Kidney capillary endothelial cell (primary cell): ENCODE measurements at regions not wholly inside any gene's neighbourhood (a gene's known extent, or its start where the extent isn't known, plus 50 kb on each side); places are given as distances from the start of the nearest gene placed in this dataset.

Source experiments
- DNase-seq: peaks from one replicate; pipeline ENCODE4 v3.0.0-alpha.2; 2018; ENCODE audit warnings: low spot score

- no peak for DNase-seq
Measured at GRCh38 chr2:107313316-107313715, 427.3 kb upstream of the ST6GAL2 start.

DNA sequence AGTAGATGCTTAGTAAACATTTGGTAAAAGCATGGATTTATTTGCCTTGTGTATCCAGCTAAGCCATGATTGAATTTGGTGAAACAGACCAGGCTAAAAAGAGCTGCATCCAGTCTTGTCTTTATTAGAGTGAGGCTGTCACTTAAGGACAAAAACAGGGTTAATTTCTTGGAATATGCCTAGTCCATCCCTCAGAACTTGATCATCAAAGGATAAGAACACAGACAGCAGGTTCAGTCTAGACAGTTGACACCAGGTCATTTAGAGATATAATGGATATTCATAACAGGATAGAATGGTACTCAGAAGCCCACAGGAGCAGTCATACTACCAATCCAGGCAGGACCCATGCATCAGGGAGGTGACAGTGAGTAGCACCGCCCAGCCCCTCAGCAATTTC lies 434.9 kb upstream of the ST6GAL2 start:
- no peak for DNase-seq

DNA sequence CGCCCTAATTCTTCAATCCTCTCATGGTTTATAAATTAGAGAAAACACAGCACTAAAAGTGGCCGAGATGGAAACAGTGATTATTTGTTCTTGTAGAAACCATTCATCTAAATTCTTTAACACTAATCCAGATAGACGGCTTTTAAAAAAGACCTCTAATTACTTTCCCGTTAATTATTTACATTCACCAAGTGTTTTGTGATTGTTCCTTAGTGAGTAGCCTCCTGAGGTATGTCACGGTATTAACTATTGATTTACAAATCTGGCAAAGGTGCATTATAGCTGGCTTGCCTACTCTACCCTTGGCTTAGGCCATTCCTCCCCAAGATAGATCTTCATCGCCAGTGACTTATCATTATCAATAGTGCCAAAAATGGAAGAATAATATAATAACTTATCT lies 436.4 kb upstream of the ST6GAL2 start:
- no peak for DNase-seq

DNA sequence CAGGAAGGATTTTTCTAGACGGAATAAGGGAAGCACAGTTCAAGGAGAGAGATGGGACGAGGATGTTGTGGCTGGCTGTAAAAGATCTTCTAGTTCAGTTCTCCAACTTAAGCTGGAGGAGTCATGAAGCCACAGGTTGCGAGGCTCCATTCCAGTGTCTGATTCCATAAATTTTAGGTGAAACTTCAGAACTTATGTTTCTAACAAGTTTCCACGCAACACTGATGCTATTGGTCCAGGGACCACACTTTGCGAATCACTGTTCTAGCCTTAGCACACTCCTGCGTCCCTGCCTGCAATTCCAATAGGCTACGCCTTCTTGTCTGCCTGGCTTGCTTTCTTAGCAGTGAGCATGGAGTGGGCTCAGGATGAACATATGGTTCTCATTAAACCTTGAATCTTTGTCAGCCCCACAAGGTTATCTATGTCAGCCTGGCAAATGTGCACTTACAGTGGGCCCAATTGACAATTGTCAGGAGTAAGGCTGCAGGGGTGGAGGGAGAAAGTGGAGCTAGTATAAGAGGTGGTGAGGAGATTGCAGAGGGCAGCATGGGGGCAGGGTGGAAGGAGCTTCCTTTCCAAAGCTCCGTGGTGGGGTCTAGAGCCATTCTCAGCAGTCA lies 438.1 kb upstream of the ST6GAL2 start:
- no peak for DNase-seq

DNA sequence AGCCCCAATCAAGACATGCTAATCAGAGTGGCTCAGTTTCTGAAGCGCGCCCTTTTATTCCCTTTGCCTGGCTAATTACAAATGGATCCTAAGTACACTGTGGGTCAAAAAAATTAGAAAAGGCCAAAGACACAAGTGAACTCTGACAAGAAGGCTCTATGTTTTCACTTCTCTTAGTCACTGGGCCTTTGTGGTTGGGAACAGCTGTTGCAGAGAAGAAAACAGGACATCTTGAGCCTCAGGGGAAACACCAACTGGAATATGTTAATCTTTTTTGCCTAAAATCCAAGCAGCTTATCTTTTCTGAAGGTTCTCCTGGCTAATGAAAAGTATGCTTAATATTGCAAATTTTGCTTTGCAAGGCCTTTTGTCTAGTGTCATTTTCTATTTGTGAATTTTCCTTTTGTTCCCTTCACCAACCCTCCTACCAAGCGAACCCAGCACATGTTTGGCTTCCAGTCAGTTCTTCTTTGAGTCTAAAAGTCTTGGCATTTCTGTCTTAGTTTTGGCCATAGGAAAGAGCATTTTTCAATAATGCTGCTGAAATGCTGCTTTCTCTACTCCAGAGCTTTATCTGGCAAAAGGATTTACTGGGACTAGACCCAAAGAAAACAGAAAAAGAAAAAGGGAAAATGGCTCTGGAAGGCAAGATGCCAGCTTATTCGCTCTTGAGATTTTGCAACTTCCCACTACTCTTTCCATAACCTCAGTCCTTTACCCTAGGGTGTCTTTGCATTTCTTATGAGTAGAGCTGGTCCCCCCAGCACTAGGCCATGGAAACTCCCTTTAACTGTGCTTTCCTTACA lies 440.2 kb upstream of the ST6GAL2 start:
- no peak for DNase-seq

- no peak for DNase-seq
Measured at GRCh38 chr2:107334306-107334705, 448.3 kb upstream of the ST6GAL2 start.

GRCh38 chr2:107336526-107336925 lies 450.6 kb upstream of the ST6GAL2 start:
- no peak for DNase-seq

- no peak for DNase-seq
Measured at GRCh38 chr2:107337209-107337898, 451.4 kb upstream of the ST6GAL2 start.

DNA sequence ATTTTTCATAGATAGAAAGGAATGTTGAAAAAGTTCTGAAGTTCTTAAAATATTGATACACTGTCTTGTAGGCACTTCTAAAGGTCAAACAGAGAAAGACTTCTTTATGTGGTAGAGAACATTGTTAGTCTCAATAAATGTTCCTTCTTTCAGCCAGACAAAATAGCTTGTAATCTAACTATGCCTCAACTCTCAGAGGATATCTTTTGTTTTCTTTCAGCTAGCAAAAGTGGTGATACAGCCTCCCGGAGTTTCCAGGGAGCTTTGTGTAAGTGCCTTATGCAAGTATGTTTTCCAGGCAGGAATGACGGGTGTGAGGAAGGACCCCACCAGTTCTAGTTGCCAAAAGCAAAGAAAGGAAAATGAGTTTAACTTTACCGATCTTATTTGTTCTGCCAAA lies 452.1 kb upstream of the ST6GAL2 start:
- DNase-seq = no peak

GRCh38 chr2:107338571-107338970 lies 452.6 kb upstream of the ST6GAL2 start:
- no peak for DNase-seq

DNA sequence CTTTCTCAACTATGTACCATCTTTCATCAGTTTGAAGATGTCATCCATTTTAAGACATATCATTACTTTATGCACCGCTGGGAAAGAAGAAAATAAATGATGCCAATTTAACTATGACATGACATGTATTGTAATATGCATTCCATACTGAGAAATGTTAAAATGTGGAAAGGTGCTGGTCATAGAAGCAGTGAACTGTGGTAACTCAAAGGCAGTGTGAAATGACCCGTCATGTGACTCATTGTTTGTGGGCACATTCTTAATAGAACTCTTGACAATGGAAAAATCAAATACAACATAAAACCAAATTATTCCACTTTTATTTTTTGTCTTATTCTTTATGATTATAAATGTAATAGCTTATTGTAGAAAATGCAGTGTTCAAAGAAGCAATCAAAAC lies 455.0 kb upstream of the ST6GAL2 start:
- no peak for DNase-seq

- no peak for DNase-seq
Measured at GRCh38 chr2:107349329-107349728, 463.4 kb upstream of the ST6GAL2 start.

DNA sequence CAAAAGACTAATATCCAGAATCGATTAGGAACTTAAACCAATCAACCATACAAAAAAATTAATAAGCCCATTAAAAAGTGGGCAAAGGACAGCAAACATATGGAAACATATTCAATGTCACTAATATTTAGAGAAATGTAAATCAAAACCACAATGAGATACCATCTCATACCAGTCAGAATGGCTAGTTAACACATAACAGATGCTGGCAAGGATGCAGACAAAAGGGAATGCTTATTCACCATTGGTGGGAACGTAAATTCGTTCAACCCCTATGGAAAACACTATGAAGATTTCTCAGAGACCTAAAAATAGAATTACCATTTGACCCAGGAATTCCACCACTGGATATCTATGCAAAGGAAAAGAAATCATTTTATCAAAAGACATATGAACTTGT lies 468.2 kb upstream of the ST6GAL2 start:
- no peak for DNase-seq

DNA sequence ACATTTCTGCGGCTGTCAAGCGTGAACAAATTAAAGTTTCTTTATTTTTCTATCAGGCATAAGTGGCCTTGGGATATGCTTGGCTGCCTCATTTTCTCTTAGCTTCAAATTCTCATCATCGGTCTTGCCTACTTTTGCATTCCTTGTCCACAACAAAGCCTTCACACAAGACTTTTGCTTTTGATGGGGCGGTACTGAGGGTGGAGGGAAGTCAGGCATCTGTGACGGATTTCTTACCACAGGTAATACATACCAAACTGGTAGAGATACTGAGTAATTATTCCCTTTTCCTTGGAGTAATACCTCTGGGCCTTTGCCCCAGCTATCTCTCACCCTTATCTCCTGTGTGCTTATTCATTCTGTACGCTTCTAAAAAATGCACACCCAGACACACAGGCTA lies 468.3 kb upstream of the RGPD4 start:
- no peak for DNase-seq

- no peak for DNase-seq
Measured at GRCh38 chr2:107359021-107359420, 467.7 kb upstream of the RGPD4 start.

DNA sequence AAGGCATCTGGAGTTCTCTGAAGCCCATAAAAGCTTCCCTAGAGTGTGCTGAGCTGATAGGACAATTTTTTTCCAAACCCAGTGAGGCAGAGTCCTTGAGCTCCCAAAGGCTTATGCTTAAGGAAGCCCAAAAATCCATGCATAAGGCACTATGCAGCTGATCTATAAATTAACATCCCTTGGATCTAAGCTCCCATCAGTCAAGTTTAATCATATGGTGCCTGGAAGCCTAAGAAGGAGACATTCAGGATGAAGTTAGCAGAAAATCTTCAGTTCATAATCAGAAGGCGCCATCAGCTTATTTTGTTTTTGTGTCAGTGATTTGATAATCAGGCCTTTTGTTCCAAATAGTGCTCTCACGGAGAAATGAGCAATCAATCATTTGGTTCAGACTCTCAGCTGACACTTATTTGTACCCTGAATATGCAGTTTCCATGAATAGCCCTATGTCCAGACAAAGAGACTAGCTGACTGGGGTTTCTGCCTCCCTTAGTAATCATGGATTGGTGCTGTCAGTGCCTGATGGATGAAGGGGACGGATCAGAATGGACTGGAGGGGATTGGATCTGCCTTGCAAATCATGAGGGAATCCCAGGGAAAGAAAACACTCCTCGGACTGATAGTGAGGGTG lies 464.8 kb upstream of the RGPD4 start:
- no peak for DNase-seq

- no peak for DNase-seq
Measured at GRCh38 chr2:107362993-107363392, 463.7 kb upstream of the RGPD4 start.

DNA sequence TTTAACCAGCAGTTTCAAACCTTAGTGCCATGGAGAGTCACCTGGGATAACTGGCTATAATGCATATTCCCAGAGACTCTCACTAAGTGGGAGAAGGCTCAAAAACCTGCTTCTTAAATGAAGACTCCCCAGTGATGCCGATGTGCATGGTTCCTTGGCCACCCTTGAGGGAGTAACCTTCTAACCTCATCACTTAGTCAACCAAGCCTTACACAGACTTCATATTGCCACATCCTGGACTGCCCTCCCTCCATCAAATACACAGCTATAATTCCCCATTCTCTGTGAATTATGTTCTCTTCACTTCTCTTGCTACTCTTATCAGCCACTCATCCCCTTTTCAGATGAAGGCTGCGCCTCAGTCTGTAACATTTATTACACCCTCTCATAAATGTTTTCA lies 462.9 kb upstream of the RGPD4 start:
- DNase-seq = no peak

DNA sequence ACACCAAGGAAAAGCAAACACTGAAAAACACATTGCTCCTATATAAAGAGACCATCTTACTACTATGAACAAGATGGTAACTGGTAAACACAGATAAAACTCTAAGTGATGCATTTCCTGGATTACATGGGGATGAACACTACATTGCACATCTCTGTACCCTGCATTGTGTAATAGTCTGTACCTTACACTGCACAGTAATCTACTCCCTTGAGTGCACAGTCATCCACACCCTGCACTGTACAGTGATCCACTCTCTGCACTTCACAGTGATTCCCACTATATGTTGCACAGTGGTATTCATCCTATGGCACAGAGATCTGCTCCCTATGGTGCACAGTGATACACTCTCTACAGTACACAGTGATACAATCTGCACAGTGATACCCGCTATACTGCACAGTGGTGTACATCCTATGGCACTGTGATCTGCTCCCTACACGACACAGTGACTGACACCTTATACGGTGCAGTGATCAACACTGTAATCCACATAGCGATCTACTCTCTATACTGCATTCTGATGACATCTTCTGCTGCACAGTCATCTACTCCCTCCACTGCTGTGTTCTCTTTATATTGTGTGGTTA lies 462.2 kb upstream of the RGPD4 start:
- no peak for DNase-seq

- DNase-seq = no peak
Measured at GRCh38 chr2:107374249-107374648, 452.4 kb upstream of the RGPD4 start.

GRCh38 chr2:107376909-107377308 lies 449.8 kb upstream of the RGPD4 start:
- DNase-seq = no peak

DNA sequence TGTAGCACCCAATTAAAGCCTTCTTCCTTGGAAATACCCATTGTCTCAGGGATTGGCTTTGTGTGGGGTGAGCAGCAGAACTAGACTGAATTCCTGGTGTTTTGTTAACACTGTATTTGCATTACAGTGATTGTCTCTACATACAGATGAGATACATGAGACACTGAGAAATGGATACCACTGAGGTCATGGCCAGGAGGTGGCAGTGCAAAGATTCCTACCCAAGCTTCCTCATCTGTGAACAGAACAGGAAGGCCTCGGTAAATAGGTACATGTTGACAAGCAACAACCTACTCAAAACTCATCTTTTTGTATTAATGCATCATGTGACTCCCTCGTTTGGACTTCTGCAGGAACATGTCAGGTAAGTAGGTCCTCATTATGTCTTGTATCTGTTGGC lies 445.8 kb upstream of the RGPD4 start:
- no peak for DNase-seq
